Progenitor cell of endocrine pancreas (in vitro differentiated cells): ENCODE measurements at regions not wholly inside any gene's neighbourhood (a gene's known extent, or its start where the extent isn't known, plus 50 kb on each side); places are given as distances from the start of the nearest gene placed in this dataset.
"Not testable (repeated sequence)": the region's sequence is repeated elsewhere in the genome, so short reads cannot be mapped to it uniquely, and the experiment has no call there.

Experiments
- DNase-seq: peaks from one replicate; pipeline ENCODE4 v3.0.0; 2021; ENCODE audit warnings: low spot score; ENCODE audit not compliant: unreplicated experiment
- H3K27ac Mint-ChIP-seq: 2 replicates; pipeline ENCODE4 v1.8.0; 2021; ENCODE audit warnings: mild to moderate bottlenecking, moderate library complexity, mixed read lengths
- H3K27me3 Mint-ChIP-seq: 2 replicates; pipeline ENCODE4 v1.8.0; 2021; ENCODE audit warnings: mixed read lengths
- H3K36me3 Mint-ChIP-seq: 2 replicates; pipeline ENCODE4 v1.8.0; 2022; ENCODE audit warnings: mixed read lengths; ENCODE audit not compliant: insufficient read depth
- H3K4me1 Mint-ChIP-seq: 2 replicates; pipeline ENCODE4 v1.8.0; 2021; ENCODE audit warnings: low read depth, mixed read lengths
- H3K4me3 Mint-ChIP-seq: 2 replicates; pipeline ENCODE4 v1.8.0; 2021; ENCODE audit warnings: low read depth, mild to moderate bottlenecking, moderate library complexity, mixed read lengths
- H3K9me3 Mint-ChIP-seq: 2 replicates; pipeline ENCODE4 v1.8.0; 2021; ENCODE audit warnings: low read depth, mixed read lengths
- CTCF ChIP-seq: fragments of 200-600 bp; sonication (generic); IDR thresholded peaks from one replicate; pipeline ENCODE4 v1.5.0; 2021; ENCODE audit warnings: antibody characterized with exemption, mild to moderate bottlenecking; ENCODE audit not compliant: unreplicated experiment

DNA sequence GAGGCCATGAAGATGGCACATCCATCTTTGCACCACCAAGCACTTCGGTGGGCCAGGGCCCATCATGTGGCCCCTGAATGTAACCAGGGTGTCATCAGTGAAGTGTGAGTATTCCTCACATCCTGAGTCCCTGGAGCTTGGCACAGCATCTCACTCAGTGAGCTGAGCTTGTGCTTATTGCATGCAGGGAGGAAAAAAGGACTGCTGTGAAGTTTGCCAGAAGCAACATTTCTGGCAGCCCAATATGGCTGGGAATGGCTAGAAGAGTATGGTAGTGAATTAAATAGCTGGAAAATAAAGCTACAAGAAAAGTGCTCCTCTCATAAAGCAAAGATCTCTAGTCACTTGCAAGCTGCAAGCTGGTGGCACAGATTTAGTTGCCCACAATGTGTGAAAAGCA lies 109.3 kb downstream of the TNFSF18 start:
- Mint-ChIP-seq H3K9me3 (peaks cover 3% of the 10 kb centered on the region), H3K4me3 (no peak overlapping the region), H3K4me1 (no peaks in the 10 kb centered on the region), H3K27me3 (peaks cover 3% of the 10 kb centered on the region), H3K36me3 (no peaks in the 10 kb centered on the region), H3K27ac (no peak overlapping the region)
- DNase-seq = no peak
- TF ChIP-seq CTCF = no peak

- no peak for DNase-seq
- no peak for TF ChIP-seq CTCF
- no peak overlapping the region for H3K27ac Mint-ChIP-seq
- H3K4me1 Mint-ChIP-seq = no peaks in the 10 kb centered on the region
- no peaks in the 10 kb centered on the region for H3K36me3 Mint-ChIP-seq
- peaks cover 3% of the 10 kb centered on the region for H3K27me3 Mint-ChIP-seq
- no peak overlapping the region for H3K4me3 Mint-ChIP-seq
- peaks cover 3% of the 10 kb centered on the region for H3K9me3 Mint-ChIP-seq
Measured at GRCh38 chr1:172941945-172942344, 108.8 kb downstream of the TNFSF18 start.

- H3K4me1 Mint-ChIP-seq, H3K9me3 Mint-ChIP-seq, H3K36me3 Mint-ChIP-seq, H3K4me3 Mint-ChIP-seq, DNase-seq, H3K27me3 Mint-ChIP-seq, H3K27ac Mint-ChIP-seq: not testable (repeated sequence)
Measured at GRCh38 chr1:172943138-172943537, 107.6 kb downstream of the TNFSF18 start.

GRCh38 chr1:172944931-172945330 lies 105.8 kb downstream of the TNFSF18 start:
- H3K27me3 Mint-ChIP-seq = peaks cover 9% of the 10 kb centered on the region
- H3K9me3 Mint-ChIP-seq = no peaks in the 10 kb centered on the region
- H3K36me3 Mint-ChIP-seq = no peaks in the 10 kb centered on the region
- H3K27ac Mint-ChIP-seq = no peak overlapping the region
- TF ChIP-seq CTCF = no peak
- no peaks in the 10 kb centered on the region for H3K4me1 Mint-ChIP-seq
- no peak for DNase-seq
- no peak overlapping the region for H3K4me3 Mint-ChIP-seq

- H3K27me3 Mint-ChIP-seq = peaks cover 9% of the 10 kb centered on the region
- H3K36me3 Mint-ChIP-seq = no peaks in the 10 kb centered on the region
- no peak overlapping the region for H3K4me3 Mint-ChIP-seq
- H3K27ac Mint-ChIP-seq = no peak overlapping the region
- TF ChIP-seq CTCF = no peak
- DNase-seq = no peak
- H3K9me3 Mint-ChIP-seq = no peaks in the 10 kb centered on the region
- H3K4me1 Mint-ChIP-seq = peaks cover 2% of the 10 kb centered on the region
Measured at GRCh38 chr1:172946814-172947507, 103.8 kb downstream of the TNFSF18 start.

DNA sequence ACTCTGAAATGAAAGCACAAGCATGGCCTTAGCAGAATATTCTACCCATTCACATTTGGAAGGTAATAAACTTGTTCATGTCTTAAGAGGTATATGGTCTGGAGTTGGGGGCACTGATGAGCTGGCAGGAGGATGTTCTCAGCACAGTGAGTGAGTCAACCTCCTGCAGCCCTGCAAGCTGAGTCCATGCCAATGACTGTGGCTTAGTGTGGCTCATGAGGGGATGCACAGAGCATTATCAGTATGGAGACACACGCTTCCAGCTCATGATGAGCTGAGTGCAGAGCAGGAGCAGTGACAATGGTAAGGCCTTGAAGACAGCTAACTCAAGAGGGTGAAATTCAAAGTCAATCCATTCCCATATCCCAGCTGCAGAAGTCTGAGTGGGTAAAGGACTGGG lies 102.3 kb downstream of the TNFSF18 start:
- no peak overlapping the region for H3K4me3 Mint-ChIP-seq
- no peak for DNase-seq
- peaks cover 10% of the 10 kb centered on the region for H3K4me1 Mint-ChIP-seq
- peaks cover 9% of the 10 kb centered on the region for H3K27me3 Mint-ChIP-seq
- no peaks in the 10 kb centered on the region for H3K36me3 Mint-ChIP-seq
- TF ChIP-seq CTCF = no peak
- H3K27ac Mint-ChIP-seq = no peak overlapping the region
- no peaks in the 10 kb centered on the region for H3K9me3 Mint-ChIP-seq
